ENCODE measurements at regions not wholly inside any gene's neighbourhood (a gene's known extent, or its start where the extent isn't known, plus 50 kb on each side); places are given as distances from the start of the nearest gene placed in this dataset.

- peak; percentile 80 for TF ChIP-seq CTCF (IDR thresholded peaks at IDR 0.05; ENCODE audit: low read length)
- no peak for TF ChIP-seq EZH2 (IDR thresholded peaks at IDR 0.05; ENCODE audit: borderline replicate concordance, low read length)
Measured at GRCh38 chr15:37764733-37765191, 169.7 kb upstream of the TMCO5A start.
